HG02981 (cell line): ENCODE measurements at regions not wholly inside any gene's neighbourhood (a gene's known extent, or its start where the extent isn't known, plus 50 kb on each side); places are given as distances from the start of the nearest gene placed in this dataset.
"Not testable (repeated sequence)": the region's sequence is repeated elsewhere in the genome, so short reads cannot be mapped to it uniquely, and the experiment has no call there.

Source experiments
- ATAC-seq: cut with Tn5 transposase; IDR thresholded peaks from one replicate; pipeline ENCODE4 v1.9.1; 2021; ENCODE audit warnings: mild to moderate bottlenecking, moderate library complexity; ENCODE audit not compliant: unreplicated experiment

DNA sequence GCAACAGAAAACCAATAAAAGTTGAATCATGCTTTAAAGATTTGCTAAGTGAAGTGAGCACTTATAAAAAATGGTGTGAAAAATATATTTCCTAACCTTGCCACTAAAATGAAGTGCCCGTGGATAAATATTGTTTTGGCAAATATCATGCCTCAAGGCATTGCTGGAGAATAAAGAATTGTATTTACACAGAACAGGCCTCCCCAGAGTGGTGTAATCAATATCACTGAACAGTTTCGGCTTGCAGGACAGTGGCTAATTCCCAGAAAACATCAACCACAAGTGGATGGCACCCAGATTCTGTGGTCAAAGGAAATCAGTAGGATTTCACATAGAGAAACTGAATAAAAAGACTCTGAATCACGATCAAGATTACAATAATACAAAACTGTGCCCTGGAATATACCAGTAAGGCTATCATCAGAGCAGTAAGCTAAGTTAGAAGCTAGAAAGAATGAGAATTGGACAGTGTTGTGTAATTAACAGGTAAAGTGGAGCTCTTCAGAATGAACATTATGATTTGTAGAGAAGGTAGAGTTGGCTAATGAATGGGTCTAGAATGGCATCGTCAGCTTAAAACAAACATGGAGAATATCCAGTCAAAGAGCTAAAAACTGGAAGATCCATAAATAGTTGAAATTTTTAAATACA lies 1026.9 kb upstream of the ADGRB3 start:
- ATAC-seq = no peak

DNA sequence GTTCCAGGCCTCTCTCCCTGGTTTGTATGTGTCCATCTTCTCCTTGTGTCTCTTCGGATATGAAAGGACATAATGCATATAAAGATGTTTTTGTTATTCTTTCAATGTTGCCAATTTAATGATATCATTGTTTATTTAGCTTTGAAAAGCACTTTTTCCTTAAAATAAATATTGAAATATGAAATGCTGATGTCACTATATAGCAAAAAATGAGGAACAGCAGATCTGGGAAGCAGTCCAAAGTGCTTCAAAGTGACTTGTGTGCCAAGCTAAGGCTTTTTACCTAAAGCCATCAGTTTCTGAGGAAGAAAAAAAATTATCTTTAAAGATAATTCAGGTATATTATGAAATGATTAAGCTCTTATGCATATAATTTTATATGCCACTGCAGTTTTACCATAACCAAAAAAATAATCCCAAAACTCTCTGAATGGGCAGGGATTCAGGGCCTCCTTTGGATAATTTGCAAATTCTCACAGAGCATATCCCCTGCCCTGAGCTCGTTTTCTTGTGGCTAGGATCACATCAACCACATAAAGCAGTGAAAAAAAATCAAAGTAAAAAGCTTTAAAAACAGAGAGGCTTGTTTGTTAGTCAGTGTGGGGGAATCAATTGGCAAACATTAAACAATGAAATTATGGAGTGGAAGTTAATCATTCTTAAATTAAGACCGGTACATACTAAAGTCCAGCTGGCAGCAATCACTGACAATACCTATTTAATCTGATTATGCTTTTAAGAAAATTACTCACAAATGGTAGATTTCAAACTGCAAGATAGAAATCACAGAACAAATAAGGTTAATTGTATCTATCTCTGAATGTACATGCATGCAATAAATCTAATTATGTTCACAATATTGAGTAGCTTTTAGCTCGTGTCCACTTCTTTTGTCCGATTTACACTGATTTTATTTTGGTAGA lies 1027.9 kb upstream of the ADGRB3 start:
- ATAC-seq = no peak

DNA sequence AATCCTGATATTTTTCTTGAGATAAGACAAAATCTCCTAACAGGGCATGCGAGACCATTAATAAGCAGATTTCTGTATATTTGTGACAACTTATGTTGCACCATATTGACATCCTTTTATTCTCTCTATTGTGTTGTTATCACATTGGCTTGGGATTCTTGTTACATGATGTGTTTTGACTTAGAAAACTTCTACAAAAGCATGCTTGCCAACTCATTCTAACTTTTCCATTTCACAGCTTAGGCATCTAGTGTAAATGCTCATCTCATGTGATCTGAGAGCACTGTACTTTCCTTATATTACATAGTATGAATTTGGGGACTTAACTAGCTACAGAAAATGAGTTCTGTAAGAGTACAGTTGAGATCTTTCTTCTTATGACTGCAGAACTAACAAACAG lies 1040.7 kb upstream of the ADGRB3 start:
- ATAC-seq = no peak

DNA sequence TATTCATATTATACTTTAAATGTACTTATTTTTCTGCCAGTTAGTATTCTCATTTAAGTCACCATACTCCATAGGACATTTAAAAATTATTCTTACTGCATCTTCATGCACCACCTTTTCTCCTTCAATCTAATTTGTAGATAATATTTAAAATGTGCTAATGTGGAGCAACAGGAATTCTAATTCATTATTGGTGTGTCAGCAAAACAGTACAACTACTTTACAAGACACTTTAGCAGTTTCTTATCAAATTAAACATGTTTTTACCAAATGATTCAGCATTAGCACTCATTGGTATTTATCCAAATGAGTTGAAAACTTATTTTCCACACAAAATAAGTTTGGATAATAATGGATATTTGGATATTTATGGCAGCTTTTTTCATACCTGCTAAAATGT lies 1041.8 kb upstream of the ADGRB3 start:
- no peak for ATAC-seq

DNA sequence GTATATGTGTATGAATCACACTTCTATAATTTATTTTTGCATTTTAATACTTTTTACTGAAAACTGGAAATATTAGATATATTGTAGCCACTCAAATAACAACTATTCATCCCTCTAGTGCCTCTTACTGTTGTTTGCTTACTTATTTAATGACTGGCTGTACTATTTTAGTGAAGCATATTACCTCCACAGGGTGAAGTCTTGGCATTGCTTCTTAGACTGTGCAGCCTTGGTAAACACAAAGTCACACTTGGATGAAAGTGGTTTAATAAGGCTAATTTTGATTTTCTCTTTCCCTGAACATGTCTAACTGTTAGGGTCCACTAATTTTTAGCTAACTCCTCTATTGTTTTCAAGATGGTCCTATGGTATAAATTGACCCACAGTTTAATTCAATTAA lies 1043.2 kb upstream of the ADGRB3 start:
- ATAC-seq = no peak

DNA sequence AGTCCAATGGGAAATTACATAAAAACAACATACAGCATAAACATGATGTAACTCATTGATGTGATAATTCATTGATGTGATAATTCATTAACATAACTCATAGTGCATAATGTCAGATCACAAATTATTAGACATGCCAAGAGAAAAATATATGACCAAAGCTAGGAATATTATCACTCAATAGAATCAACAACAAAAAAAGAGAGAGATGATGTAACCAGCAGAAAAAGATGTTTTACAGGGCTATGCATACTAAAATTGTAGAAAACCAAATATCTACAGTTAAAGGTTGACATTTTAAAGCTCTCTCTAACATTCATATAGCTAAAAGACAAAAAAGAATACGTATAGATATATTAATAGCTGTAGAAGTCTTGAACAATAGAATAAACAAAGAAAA lies 1067.2 kb upstream of the ADGRB3 start:
- ATAC-seq = no peak

DNA sequence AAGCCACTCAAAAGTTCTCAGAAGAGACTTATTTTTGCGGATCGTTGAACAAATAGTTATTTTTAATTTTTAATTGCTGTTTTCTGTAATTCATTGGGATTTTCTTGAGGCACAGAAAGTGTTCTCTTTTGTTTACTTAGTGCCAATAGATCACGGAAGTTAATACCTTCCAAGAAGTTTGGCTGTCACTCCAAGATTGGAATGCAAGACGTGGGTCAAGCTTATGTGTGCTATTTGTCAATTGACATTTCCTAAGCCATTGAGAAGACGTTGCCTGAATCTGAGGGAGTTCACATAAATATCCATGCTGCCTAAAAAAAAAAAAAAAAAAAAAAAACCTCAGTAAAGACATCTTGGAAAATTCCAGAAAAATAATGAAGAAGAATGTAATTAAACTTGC lies 1071.4 kb upstream of the ADGRB3 start:
- ATAC-seq = no peak

DNA sequence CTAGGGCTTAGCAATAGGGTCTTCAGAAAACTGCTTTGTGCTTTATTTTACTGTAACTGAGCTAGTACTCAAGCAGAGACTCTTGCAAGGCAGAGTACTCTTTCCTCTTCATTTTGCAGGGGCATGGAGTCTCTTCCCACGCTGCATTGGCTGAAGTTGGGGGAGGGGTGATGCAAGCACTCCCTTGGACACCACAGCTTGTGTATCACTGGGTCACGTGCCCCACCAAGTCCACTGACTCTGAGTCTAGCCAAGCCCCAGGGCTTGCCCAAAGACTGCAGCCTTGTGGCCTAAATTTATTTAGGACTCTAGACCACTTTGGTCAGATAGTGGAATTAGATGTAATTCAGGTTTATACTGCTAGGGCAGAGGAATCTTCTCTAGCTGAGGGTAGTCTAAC lies 1075.0 kb upstream of the ADGRB3 start:
- ATAC-seq = no peak

DNA sequence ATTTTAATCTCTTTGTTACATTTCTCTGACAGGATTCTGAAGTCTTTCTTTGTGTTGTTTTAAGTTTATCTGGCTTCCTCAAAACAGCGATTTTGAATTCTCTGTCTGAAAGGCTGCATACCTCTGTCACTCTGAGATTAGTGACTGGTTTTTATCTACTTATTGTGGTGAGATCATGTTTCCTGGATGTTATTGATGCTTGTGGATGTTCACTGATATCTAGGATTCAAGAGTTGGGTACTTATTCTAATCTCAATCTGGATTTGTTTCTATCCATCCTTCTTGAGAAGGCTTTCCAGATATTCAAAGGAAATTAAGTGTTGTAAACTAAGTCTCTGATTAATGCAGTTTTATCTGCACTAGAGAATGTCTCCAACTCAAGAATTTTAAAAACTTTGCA lies 1076.1 kb upstream of the ADGRB3 start:
- no peak for ATAC-seq

DNA sequence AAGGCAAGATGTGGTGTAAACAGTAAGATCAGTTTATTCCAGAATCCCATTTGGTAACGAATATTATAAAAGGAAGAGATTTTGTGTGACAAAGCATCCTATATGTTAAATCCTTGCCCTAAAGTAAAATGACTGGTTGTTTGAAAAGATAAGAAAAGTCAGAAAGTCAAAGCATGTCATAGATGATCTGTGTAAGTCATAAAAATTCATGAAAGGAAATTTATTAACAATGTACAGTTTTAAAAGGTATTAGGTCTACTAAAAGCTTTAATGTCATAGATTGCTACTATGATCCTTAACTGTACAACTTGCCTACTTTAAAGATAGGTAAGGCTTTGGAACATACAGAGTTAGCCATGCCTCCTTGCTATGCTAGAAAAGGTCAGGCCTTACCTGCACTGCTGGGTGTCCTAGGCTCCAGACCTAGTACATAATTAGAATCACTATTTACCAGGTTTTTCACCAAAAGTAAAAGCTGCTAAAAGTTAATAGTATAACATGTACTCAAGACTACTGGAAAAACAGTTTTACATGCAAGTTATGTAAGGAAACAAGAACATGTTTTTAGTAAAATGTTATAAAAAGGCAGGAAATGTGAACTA lies 1090.1 kb upstream of the ADGRB3 start:
- ATAC-seq = no peak

DNA sequence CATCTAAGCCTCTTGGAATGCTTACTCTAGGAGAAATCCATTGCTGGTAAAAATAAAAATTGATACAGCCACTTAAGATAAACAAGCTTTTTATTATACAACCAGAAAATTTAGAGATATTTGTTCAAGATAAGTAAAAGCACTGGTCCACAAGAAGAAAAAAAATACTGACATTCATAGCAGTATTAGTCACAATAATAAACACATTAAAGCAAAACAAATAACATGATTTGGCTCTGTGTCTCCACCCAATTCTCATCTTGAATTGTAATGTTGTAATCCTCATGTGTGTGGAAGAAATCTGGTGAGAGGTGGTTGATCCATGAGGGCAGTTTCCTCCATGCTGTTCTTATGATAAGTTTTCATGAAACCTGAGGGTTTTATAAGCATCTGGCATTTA lies 1093.5 kb upstream of the ADGRB3 start:
- ATAC-seq = no peak

DNA sequence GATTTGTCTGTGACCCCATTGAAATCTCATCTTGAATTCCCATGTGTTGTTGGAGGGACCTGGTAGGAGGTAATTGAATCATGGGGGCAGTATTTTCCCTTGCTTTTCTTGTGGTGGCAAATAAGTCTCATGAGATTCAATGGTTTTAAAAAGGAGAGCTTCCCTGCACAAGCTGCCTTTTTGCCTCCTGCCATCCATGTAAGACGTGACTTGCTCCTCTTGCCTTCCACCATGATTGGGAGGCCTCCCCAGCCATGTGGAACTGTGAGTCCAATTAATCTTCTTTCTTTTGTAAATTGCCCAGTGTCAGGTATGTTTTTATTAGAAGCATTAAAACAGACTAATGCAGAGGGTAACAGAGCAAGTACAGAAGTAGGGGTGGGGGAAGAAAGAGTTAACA lies 1097.0 kb upstream of the ADGRB3 start:
- ATAC-seq = no peak

DNA sequence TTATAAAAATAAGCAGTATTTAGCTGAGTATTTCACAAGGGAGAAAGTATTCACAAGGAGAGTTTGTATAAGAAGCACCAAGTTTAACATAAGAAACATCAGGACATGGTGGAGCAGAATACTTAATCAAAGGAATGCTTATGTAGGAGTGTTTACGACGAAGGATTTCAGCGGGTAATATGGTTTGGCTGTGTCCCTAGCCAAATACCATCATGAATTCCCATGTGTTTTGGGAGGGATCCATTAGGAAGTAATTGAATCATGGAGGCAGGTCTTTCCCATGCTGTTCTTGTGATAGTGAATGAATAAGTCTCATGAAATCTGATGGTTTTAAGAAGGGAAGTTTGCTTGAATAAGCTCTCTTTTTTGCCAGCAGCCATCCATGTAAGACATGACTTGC lies 1099.1 kb upstream of the ADGRB3 start:
- ATAC-seq = no peak

DNA sequence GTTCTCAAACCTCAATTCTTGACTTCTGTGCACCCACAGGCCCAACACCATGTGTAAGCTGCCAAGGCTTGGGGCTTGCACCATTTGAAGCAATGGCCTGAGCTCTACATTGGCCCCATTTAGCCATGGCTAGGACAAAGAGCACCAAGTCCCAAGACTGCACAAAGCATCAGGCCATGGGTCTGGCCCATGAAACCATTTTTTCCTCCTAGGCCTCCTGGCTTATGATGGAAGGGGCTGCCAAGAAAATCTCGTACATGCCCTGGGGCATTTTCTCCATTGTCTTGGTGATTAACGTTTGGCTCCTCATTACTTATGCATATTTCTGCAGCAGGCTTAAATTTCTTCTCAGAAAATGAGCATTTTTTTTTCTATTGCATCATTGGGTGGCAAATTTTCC lies 1128.7 kb upstream of the ADGRB3 start:
- ATAC-seq = no peak

DNA sequence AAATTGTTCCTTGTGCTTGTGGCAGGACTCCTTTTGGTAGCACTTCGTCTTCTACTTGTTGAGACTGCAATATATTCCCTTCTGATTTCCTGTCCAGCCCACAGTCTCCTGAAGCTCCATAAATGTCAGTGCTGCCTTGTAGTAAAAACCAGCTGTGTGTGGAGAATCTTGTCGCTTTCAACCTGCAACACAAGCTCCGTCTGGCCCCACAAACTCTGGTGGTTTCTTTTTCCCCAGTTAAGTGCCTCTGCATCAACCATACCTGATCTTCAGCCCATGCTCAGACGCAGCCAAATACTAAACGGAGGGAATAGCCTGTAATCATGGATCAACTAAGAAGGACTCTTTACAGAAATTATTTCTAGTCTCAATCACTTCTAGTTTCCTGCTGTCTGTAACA lies 1133.3 kb upstream of the ADGRB3 start:
- no peak for ATAC-seq

DNA sequence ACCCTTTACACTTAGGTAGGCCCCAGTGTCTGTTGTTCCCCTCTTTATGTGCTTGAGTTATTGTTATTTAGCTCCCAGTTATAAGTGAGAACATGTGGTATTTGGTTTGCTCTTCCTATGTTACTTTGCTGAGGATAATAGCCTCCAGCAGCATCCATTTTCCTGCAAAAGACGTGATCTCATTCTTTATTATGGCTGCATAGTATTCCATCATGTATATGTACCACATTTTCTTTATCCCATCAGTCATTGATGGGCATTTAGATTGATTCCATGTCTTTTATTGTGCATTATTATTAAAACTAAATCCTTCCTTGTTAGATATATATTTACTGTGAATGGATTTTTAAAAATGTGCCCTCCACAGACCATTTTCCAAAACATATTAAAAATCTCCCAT lies 1137.3 kb upstream of the ADGRB3 start:
- no peak for ATAC-seq

DNA sequence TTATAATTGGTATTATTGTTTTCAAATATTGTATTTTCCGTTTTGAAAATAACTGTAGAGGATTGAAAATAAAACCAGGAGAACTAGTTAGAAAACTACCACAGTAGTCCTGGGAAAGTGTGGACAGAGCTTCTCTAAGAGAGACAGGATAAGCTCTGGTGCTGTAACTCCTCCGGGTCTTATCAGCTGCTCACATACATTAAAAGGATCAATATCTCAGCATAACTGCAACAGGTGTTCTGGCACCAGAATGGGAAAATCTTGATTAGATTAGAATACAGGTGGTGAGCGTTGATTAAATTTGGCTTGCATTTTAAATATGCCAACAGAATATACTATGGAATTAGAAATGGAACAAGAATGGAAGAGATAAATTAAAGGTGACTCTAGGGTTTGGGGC lies 1138.9 kb upstream of the ADGRB3 start:
- ATAC-seq = no peak

DNA sequence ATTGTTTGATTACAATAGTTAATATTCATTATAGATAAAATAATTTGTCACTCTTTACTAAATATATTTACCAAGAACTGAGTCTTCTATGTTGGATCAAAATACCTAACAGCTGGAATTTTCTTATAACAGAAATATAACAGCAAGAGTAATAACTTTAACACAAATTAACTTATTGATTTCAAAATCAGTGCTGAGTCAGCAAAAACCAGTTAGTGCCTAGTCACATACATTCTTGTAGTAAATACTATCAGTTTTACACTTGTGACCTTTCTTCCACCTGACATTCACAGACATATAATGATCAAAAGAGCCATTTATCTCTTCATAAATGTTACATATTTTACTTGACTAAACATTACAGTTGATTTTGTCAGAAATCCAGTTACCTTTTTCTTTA lies 1141.4 kb upstream of the ADGRB3 start:
- no peak for ATAC-seq

DNA sequence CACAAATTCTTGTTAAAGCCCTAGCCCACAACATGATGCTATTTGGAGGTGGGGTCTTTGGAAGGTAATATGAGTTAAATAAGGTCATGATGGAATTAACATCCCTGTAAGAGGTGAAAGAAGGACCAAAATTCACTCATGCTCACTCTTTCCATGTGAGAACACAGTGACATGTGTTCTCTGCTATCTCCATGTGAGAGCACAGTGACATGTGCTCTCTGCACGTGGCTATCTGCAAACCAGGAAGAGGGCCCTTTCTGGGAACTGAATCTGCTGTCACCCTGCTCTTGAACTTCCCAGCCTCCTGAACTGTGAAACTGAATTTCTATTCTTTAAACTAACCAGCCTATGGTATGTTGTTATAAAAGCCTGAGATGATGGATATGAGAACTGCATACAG lies 1159.4 kb upstream of the ADGRB3 start:
- ATAC-seq = no peak

DNA sequence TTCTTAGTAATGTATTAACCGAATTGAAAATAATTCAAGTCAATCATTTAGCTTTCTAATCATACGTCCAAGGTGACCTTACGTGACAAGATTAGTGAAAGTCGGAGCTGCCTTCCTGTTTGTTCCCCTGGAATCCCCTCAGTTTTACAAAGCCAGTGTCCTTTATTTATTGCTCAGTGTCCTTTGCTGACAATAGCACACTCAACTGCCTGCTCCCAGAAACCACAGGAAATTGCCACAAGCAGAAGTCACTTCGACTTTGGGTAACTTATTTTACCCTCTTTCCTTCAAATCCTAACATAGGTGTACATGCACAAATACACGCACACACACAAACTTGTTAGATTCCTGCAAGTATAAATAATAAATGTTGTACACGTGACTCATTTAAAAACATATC lies 1167.7 kb upstream of the ADGRB3 start:
- no peak for ATAC-seq

DNA sequence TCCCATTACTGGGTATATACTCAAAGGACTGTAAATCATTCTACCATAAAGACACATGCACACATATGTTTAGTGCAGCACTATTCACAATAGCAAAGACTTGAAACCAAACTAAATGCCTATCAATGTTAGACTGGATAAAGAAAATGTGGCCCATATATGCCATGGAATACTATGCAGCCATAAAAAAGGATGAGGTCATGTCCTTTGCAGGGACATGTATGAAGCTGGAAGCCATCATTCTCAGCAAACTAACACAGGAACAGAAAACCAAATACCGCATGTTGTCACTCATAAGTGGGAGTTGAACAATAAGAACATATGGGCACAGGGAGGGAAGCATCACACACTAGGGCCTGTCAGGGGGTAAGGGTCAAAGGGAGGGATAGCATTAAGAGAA lies 1172.4 kb upstream of the ADGRB3 start:
- not testable (repeated sequence) for ATAC-seq

DNA sequence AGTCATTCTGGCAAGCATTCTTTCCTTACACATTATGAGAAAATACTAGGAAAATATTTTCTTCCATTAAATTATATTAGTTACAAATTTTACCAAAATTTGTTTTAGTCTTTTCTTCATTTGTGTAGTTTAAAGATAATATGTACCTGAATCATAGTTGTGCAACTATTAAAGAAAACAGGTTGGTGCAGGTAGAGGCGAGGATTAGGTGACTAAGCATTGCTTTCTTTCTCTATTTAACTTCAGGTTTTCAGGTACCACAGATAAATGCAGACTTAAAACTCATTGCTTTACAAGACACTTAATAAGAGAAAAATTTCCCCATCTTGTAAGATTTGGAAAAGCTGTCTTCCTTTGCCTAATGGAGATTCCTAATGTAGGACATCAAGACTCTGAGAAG lies 1175.5 kb upstream of the ADGRB3 start:
- ATAC-seq = no peak
